Right renal pelvis (tissue), 4 donors: ENCODE measurements at regions not wholly inside any gene's neighbourhood (a gene's known extent, or its start where the extent isn't known, plus 50 kb on each side); places are given as distances from the start of the nearest gene placed in this dataset.

Source experiments
- DNase-seq, 4 donors: peaks; one replicate each; pipeline ENCODE4 v3.0.0-alpha.2; 2013; ENCODE audit warnings: low read depth in 4 of 4, low spot score in 3 of 4, missing footprints in 1 of 4

GRCh38 chr2:28694364-28694763 is 57.3 kb upstream of the PPP1CB start:
- no peak for DNase-seq

DNA sequence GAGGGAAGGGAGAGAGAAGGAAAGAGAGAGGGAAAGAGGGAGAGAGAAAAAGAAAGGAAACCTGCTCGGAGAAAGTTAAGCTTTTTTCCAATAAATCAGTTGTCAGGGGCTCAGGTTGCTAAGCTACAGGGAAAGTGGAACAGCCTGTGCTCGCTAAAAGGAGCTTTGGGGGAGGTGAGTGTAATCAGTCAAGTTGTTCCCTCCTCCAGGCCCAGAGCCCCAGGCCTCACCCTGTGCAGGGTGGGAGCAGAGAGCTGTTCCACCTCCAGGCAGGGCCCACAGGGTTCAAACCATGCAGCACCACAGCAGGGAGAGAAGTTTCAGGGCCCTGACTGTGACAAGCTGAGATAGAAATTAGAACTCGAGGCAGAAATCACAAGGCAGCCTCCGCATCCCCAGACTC is 56.4 kb upstream of the PPP1CB start:
- peak in 3 of 4 donors; percentile 52 to 72 (median 60) for DNase-seq

- DNase-seq = no peak
Observed at GRCh38 chr2:28696261-28696660, 55.4 kb upstream of the PPP1CB start.

DNA sequence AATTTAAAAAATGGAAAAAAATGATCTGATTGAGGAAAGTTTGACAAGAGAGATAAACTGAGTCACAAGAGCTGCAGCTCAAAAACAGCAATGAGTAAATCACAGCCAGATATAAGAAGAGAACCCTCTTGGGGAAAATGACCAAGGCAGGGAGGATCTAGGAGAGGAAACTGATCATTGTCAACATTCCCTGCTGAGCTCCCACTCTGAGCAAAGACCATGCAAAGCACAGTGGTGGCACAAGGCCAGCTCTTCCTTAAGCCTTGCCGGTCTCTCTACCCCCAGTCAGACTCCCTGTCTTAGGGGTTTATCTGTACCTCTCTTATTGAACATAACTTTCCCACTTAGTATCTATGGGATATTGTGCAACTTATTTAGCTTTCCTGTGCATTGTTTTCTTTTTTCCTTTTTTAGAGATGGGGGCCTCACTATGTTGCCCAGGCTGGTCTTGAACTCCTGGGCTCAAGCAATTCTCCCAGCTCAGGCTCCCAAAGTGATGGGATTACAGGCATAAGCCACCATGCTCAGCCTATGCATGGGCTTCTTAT is 54.0 kb upstream of the PPP1CB start:
- no peak for DNase-seq

DNA sequence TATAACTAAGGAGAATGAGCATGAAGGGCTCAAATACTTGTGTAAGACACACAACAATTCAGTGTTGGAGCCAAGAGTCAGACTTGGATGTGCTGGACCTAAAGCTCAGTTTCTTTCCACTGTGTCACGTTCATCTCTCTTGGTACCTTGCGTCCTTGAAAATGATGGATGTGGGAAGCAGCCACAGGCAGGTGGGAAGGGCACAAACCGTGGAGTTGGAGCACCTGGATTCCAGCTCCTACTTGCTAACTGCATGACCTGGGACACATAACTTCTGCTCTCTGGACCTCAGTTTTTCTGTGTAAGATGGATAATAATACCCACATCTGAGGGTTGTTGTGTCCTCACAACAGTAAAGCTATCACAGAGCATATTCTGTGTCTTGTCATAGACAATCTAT is 53.1 kb upstream of the PPP1CB start:
- no peak for DNase-seq
